Right lobe of liver (tissue), 4 donors: ENCODE measurements at regions not wholly inside any gene's neighbourhood (a gene's known extent, or its start where the extent isn't known, plus 50 kb on each side); places are given as distances from the start of the nearest gene placed in this dataset.

ENCODE experiments used
- POLR2A ChIP-seq: fragments of 450-650 bp; IDR thresholded peaks from one replicate; pipeline ENCODE4 v1.6.1; 2017; ENCODE audit warnings: antibody characterized with exemption, mild to moderate bottlenecking
- TF ChIP-seq, protein P1 (sequence below), 4 donors: fragments of 200-600 bp in 3 of 4; fragments of 450-650 bp in 1 of 4; IDR thresholded peaks; one replicate each; pipeline versions ENCODE4 v1.5.1 to v1.8.0; 2016 to 2022; ENCODE audit warnings: antibody characterized with exemption in 4 of 4, mild to moderate bottlenecking in 2 of 4
- donor health status: DM: no; HTN: no; CAD: no.
- donor health status: DM: no; HTN: no; CAD: no.
- donor health status: DM: no; HTN: yes; CAD: no.

DNA sequence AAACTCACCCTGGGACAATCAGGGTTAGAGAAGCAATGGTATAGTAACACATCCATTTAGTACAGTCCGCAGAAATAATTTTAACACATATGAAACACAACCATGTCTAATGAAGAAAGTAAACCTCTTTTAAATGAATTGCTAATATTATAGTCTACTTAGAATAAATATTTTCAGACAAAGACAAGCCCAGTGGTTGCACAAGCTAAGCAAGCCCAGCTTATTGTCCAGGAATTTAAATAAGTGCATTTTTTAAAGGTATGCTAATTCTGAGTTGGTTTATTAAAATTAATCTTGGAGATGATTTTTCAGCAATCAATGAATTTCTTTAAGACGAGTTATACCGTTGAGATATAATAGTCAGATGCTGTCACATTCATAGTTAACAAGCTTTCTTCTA lies 118.8 kb upstream of the BLID start:
- TF ChIP-seq, protein P1, sequence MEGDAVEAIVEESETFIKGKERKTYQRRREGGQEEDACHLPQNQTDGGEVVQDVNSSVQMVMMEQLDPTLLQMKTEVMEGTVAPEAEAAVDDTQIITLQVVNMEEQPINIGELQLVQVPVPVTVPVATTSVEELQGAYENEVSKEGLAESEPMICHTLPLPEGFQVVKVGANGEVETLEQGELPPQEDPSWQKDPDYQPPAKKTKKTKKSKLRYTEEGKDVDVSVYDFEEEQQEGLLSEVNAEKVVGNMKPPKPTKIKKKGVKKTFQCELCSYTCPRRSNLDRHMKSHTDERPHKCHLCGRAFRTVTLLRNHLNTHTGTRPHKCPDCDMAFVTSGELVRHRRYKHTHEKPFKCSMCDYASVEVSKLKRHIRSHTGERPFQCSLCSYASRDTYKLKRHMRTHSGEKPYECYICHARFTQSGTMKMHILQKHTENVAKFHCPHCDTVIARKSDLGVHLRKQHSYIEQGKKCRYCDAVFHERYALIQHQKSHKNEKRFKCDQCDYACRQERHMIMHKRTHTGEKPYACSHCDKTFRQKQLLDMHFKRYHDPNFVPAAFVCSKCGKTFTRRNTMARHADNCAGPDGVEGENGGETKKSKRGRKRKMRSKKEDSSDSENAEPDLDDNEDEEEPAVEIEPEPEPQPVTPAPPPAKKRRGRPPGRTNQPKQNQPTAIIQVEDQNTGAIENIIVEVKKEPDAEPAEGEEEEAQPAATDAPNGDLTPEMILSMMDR (IDR thresholded peaks at IDR 0.05) = no peak
- no peak for TF ChIP-seq POLR2A
